T1000 (cell line): ENCODE measurements at regions not wholly inside any gene's neighbourhood (a gene's known extent, or its start where the extent isn't known, plus 50 kb on each side); places are given as distances from the start of the nearest gene placed in this dataset.

Experiments
- DNase-seq: peaks from one replicate; lab custom pipeline; 2025; ENCODE audit warnings: mixed read lengths; lab: John Stamatoyannopoulos, UW

- DNase-seq = no peak
These were observed 55.0 kb downstream of the SOX4 start for GRCh38 chr6:21648475-21649050.

GRCh38 chr6:21653323-21653722, 59.8 kb downstream of the SOX4 start:
- DNase-seq = no peak

GRCh38 chr6:21653905-21654304, 60.4 kb downstream of the SOX4 start:
- no peak for DNase-seq

- no peak for DNase-seq
These were observed 60.8 kb downstream of the SOX4 start for GRCh38 chr6:21654361-21654760.

- no peak for DNase-seq
These were observed 70.4 kb downstream of the SOX4 start for GRCh38 chr6:21663966-21664313.

GRCh38 chr6:21664314-21665109, 71.0 kb downstream of the SOX4 start:
- DNase-seq = no peak

- DNase-seq = no peak
These were observed 71.5 kb downstream of the SOX4 start for GRCh38 chr6:21665110-21665391.

GRCh38 chr6:21665392-21666200, 72.0 kb downstream of the SOX4 start:
- DNase-seq = no peak

GRCh38 chr6:21666201-21666691, 72.7 kb downstream of the SOX4 start:
- DNase-seq = no peak

GRCh38 chr6:21666853-21667681, 73.5 kb downstream of the SOX4 start:
- no peak for DNase-seq

GRCh38 chr6:21668795-21669194, 75.2 kb downstream of the SOX4 start:
- DNase-seq = no peak

- no peak for DNase-seq
These were observed 83.2 kb downstream of the SOX4 start for GRCh38 chr6:21676769-21677168.

- DNase-seq = no peak
These were observed 85.4 kb downstream of the SOX4 start for GRCh38 chr6:21678990-21679389.

GRCh38 chr6:21679761-21680265, 86.3 kb downstream of the SOX4 start:
- no peak for DNase-seq

GRCh38 chr6:21680611-21681010, 87.1 kb downstream of the SOX4 start:
- no peak for DNase-seq

- no peak for DNase-seq
These were observed 96.9 kb downstream of the SOX4 start for GRCh38 chr6:21690489-21690888.

GRCh38 chr6:21691685-21692346, 98.3 kb downstream of the SOX4 start:
- DNase-seq = no peak

GRCh38 chr6:21692721-21693120, 99.2 kb downstream of the SOX4 start:
- no peak for DNase-seq

GRCh38 chr6:21694168-21694567, 100.6 kb downstream of the SOX4 start:
- DNase-seq = no peak

GRCh38 chr6:21707524-21708319, 114.2 kb downstream of the SOX4 start:
- DNase-seq = no peak

- no peak for DNase-seq
These were observed 114.7 kb downstream of the SOX4 start for GRCh38 chr6:21708320-21708580.
